Astrocyte of the spinal cord (primary cell): ENCODE measurements at regions not wholly inside any gene's neighbourhood (a gene's known extent, or its start where the extent isn't known, plus 50 kb on each side); places are given as distances from the start of the nearest gene placed in this dataset.
A peak's percentile ranks its signal among the peaks of the same experiment; 100 is the strongest.

Experiments used
- DNase-seq: peaks from one replicate; pipeline ENCODE4 v3.0.0; 2011; ENCODE audit warnings: low read depth, low spot score
- H3K4me3 ChIP-seq: 2 replicates; pipeline ENCODE4 v1.5.1; 2011; ENCODE audit warnings: low read depth, mild to moderate bottlenecking, low read length, moderate library complexity
- in situ Hi-C: cut with HindIII; loops from 2 replicates; pipeline ENCODE4 v1.10.0; 2017; ENCODE audit warnings: low sequenced_read_pairs
- TF ChIP-seq, protein P1 (sequence below): IDR thresholded peaks from 2 replicates; pipeline ENCODE4 v1.5.1; 2012; ENCODE audit warnings: low read depth, mild to moderate bottlenecking, low read length, inconsistent platforms

DNA sequence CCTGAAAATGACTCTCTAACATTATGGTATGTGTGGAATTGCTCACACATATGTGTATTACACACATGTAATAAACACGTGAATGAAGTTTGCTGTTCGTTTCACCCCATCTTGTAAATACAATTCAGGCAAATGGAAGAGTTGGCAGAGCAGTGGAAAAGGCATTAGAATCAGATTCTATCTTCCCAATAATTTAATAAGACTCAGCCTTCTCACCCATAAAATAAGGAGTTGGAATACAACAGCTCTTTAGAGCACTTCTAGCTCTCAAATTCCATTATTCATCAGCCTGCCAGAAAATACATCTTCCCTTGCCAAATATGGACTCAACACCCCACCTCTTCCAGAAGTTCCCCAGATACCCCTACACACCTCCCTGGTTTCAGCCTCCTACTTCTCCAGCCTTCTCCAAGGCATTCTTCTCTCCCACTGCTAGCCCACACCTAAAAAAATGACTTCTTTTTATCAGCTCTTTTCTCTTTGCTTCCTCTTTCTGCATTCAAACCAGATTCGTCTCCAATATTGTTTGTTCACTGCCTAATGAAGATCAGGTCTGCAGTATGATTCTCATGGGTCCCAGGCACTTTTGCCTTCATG is 66.2 kb upstream of the DYRK2 start:
- DNase-seq = no peak
- H3K4me3 ChIP-seq = no peak overlapping the region
- in situ Hi-C loops = no loop called here
- TF ChIP-seq, protein P1, sequence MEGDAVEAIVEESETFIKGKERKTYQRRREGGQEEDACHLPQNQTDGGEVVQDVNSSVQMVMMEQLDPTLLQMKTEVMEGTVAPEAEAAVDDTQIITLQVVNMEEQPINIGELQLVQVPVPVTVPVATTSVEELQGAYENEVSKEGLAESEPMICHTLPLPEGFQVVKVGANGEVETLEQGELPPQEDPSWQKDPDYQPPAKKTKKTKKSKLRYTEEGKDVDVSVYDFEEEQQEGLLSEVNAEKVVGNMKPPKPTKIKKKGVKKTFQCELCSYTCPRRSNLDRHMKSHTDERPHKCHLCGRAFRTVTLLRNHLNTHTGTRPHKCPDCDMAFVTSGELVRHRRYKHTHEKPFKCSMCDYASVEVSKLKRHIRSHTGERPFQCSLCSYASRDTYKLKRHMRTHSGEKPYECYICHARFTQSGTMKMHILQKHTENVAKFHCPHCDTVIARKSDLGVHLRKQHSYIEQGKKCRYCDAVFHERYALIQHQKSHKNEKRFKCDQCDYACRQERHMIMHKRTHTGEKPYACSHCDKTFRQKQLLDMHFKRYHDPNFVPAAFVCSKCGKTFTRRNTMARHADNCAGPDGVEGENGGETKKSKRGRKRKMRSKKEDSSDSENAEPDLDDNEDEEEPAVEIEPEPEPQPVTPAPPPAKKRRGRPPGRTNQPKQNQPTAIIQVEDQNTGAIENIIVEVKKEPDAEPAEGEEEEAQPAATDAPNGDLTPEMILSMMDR = no peak

DNA sequence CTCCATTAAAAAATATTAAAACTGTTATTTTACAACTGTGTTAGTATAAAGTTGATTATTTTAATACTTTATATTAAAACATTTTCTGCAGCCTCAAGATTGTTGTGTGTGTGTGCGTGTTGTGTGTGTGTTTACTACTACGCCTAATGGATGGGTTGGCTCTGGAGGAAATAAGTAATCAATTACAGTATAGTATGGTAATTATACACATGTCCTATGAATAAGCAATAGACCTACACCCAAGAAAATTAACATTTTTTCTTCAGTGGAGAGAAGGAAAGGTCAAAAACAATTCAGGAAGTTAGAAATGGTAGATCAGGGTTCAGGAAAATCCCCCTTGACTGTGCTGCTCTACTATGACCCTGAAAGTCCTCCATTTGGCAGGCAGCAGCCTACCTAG is 65.7 kb upstream of the DYRK2 start:
- no peak for DNase-seq
- TF ChIP-seq, protein P1 = no peak
- no peak overlapping the region for H3K4me3 ChIP-seq
- in situ Hi-C loops = no loop called here

DNA sequence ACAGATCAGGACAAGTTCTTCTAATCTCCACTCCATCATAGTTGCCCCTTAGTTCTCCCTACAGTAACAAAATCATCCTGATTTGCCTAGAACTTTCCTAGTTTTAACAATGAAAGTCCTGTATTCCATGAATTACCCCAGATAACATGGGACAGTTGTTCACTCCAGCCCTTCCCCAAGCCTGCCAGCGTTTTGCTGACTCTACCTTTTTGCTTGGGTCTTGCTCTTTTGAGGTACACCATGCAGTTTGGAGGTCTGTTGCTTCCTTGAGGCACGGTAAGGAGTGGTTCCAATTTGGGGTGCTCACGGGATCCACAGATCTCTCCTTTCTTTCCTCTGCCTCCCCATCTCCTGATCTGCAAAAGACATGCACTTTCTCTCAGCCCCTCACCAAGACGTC is 61.6 kb upstream of the DYRK2 start:
- no peak for DNase-seq
- in situ Hi-C loops = no loop called here
- TF ChIP-seq, protein P1 = no peak
- no peak overlapping the region for H3K4me3 ChIP-seq

DNA sequence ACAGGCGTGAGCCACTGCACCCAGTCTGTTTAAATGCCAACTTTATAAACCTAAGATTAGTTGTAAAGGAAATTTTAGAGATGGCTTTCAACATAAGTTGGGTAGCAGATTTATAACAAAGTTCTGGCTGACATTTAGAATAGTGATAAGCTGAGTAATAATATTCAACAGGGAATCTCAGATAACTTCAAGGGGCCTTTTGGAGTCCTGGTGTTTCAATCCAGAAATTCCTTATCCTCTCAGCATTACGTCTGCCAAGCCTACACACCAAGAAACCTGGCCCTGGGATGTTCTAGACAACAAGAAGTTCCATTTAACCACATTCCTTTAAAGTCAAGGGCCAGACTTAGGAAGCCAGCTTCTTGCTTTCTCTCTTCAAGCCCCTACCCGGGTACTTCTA is 59.5 kb upstream of the DYRK2 start:
- DNase-seq = no peak
- no peak overlapping the region for H3K4me3 ChIP-seq
- in situ Hi-C loops = no loop called here
- TF ChIP-seq, protein P1 = no peak

DNA sequence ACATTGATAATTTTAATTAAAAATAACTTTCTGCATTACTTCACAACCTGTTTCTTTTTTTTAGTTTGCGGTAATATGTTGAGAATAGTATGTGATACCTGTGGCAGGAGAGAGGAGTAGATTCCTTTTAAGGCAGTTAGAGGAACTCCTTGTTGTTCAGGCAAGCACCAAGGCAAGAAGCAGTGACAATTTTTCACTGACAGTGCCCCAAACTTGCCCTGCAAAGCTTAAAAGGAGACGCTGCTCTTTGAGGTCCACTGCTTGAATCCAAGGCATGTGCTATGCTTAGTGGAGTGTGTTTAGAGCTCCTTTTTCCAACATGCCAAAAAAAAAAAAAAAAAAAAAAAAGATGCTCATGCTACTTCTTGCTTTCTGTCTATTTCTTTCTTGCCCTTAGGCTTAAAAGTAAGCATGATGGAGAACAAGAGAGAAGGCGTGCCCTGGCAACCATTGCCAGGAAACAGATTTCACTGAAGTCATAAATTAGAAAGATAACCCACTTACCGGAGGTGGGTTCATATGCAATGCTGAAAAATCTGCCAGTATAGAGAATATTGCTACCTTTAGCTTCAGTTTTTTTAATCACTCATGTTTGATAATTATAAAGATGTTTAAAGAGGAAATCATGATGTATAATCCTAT is 58.3 kb upstream of the DYRK2 start:
- in situ Hi-C loops = no loop called here
- DNase-seq = no peak
- no peak overlapping the region for H3K4me3 ChIP-seq
- TF ChIP-seq, protein P1 = no peak

DNA sequence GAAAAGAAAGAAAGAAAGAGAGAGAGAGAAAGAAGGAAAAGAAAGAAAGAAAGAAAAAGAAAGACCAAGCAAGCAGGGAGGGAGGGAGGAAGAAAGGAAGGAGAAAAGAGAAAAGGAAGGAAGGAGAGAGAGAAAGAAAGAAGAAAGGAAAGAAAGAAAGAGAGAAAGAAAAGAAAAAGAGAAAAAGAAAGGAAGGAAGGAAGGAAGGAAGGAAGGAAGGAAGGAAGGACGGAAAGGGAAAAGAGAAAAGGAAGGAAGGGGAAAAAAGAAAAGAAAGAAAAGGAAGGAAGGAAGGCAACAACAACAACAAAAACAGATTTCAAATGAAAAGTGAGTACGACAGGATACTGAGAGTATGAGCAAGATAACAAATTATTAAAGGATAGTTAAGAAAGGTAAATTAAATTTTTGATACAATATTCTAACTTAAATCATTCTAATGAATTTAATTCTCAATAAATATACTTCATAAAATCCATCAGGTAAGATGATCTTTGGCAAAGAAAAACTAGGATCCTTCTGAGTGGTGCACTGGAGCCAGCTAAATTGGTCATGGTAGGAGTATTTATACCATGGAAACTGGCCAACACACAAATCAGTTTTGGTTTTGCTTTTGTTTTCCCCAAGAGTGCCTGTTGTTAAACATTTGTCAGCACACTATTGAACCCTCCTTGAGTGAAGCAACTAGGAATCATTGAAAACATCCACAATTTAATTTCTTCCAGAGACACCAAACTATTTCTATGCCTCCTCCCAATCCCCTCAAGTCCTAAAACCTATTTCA is 56.1 kb upstream of the DYRK2 start:
- in situ Hi-C loops = no loop called here
- DNase-seq = peak; percentile 67
- no peak overlapping the region for H3K4me3 ChIP-seq
- TF ChIP-seq, protein P1 = no peak
